Parathyroid adenoma (tissue), 2 donors: ENCODE measurements at regions not wholly inside any gene's neighbourhood (a gene's known extent, or its start where the extent isn't known, plus 50 kb on each side); places are given as distances from the start of the nearest gene placed in this dataset.

Experiments used
- H2AFZ ChIP-seq: fragments of 300-600 bp; sonication (generic); one replicate; pipeline ENCODE4 v1.7.0; 2017; ENCODE audit warnings: antibody characterized with exemption, mild to moderate bottlenecking
- H3K27ac ChIP-seq: fragments of 300-600 bp; sonication (generic); one replicate; pipeline ENCODE4 v1.7.0; 2017
- H3K27me3 ChIP-seq: fragments of 300-600 bp; sonication (generic); one replicate; pipeline ENCODE4 v1.7.0; 2017; ENCODE audit warnings: low read length; ENCODE audit not compliant: control insufficient read depth, insufficient read depth
- H3K36me3 ChIP-seq: fragments of 300-600 bp; sonication (generic); one replicate; pipeline ENCODE4 v1.7.0; 2017; ENCODE audit warnings: low read length; ENCODE audit not compliant: control insufficient read depth, insufficient read depth
- H3K4me1 ChIP-seq: fragments of 300-600 bp; sonication (generic); one replicate; pipeline ENCODE4 v1.7.0; 2017; ENCODE audit warnings: control low read depth
- H3K4me2 ChIP-seq: fragments of 300-600 bp; sonication (generic); one replicate; pipeline ENCODE4 v1.7.0; 2017; ENCODE audit warnings: low read length
- H3K4me3 ChIP-seq: fragments of 300-600 bp; sonication (generic); one replicate; pipeline ENCODE4 v1.7.0; 2017; ENCODE audit warnings: low read depth, low read length
- H3K79me2 ChIP-seq: fragments of 300-600 bp; sonication (generic); one replicate; pipeline ENCODE4 v1.7.0; 2017; ENCODE audit warnings: control low read depth
- H3K9ac ChIP-seq: fragments of 300-600 bp; sonication (generic); one replicate; pipeline ENCODE4 v1.7.0; 2017; ENCODE audit warnings: mild to moderate bottlenecking
- H3K9me3 ChIP-seq: fragments of 300-600 bp; sonication (generic); one replicate; pipeline ENCODE4 v1.7.0; 2017; ENCODE audit warnings: low read length; ENCODE audit not compliant: control insufficient read depth
- CTCF ChIP-seq: fragments of 300-600 bp; sonication (generic); IDR thresholded peaks from one replicate; pipeline ENCODE4 v1.7.0; 2017; ENCODE audit warnings: antibody characterized with exemption, mild to moderate bottlenecking
- donor health status: primary hyperparathyroidism.

GRCh38 chr18:47331026-47331425, 79.6 kb upstream of the SKOR2 start:
- no peak overlapping the region for H3K27ac ChIP-seq
- H3K4me2 ChIP-seq = no peak overlapping the region
- H3K9me3 ChIP-seq = no peaks in the 10 kb centered on the region
- no peak overlapping the region for H3K9ac ChIP-seq
- no peak overlapping the region for H3K4me3 ChIP-seq
- H3K36me3 ChIP-seq = no peaks in the 10 kb centered on the region
- H3K79me2 ChIP-seq = no peaks in the 10 kb centered on the region
- H3K27me3 ChIP-seq = no peaks in the 10 kb centered on the region
- no peaks in the 10 kb centered on the region for H3K4me1 ChIP-seq
- H2AFZ ChIP-seq = no peak overlapping the region
- TF ChIP-seq CTCF = no peak

GRCh38 chr18:47323158-47323557, 71.7 kb upstream of the SKOR2 start:
- no peak for TF ChIP-seq CTCF
- H3K4me2 ChIP-seq = no peak overlapping the region
- no peak overlapping the region for H3K9ac ChIP-seq
- H3K4me1 ChIP-seq = no peaks in the 10 kb centered on the region
- no peaks in the 10 kb centered on the region for H3K27me3 ChIP-seq
- H3K4me3 ChIP-seq = no peak overlapping the region
- no peaks in the 10 kb centered on the region for H3K79me2 ChIP-seq
- H3K27ac ChIP-seq = no peak overlapping the region
- H2AFZ ChIP-seq = no peak overlapping the region
- no peaks in the 10 kb centered on the region for H3K9me3 ChIP-seq
- H3K36me3 ChIP-seq = no peaks in the 10 kb centered on the region

- no peak overlapping the region for H3K4me2 ChIP-seq
- no peaks in the 10 kb centered on the region for H3K4me1 ChIP-seq
- H2AFZ ChIP-seq = no peak overlapping the region
- H3K27me3 ChIP-seq = no peaks in the 10 kb centered on the region
- H3K27ac ChIP-seq = no peak overlapping the region
- no peak overlapping the region for H3K9ac ChIP-seq
- H3K9me3 ChIP-seq = no peaks in the 10 kb centered on the region
- H3K79me2 ChIP-seq = no peaks in the 10 kb centered on the region
- H3K4me3 ChIP-seq = no peak overlapping the region
- no peak for TF ChIP-seq CTCF
- H3K36me3 ChIP-seq = no peaks in the 10 kb centered on the region
Observed at GRCh38 chr18:47321815-47322214, 70.4 kb upstream of the SKOR2 start.

DNA sequence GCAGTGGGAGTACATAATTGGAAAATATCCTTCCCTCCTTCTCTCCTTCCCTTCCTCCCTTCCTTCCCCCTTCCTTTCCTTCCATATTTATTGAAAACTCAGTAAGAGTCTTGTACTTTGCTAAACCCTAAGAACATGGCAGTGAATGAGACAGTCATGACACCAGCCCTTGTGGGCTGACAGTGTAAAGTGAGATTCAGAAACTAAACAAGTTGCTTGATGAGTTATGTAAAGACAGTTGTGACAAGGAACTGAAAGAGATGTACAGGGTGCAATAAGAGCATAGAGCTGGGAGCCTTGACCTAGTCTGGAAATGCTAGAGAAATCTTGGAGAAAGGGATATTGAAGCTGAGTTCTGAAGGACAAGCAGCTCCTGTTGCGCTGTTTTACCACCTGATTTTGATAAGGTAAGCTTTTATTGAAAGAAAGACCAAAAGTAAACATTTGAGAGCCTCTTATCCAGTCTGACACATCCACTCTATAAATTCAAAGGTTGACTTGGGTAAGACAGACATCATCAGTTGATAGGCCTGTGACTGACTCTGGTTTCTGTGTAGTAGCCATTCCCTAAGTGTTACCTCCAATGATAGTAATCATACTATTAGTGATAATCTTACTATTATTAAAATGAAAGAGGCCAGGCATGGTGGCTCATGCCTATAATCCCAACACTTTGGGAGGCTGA, 66.5 kb upstream of the SKOR2 start:
- Histone ChIP-seq H3K9me3 (no peaks in the 10 kb centered on the region), H3K9ac (no peak overlapping the region), H3K27ac (no peak overlapping the region), H3K27me3 (no peaks in the 10 kb centered on the region), H3K36me3 (no peaks in the 10 kb centered on the region), H3K4me3 (no peak overlapping the region), H2AFZ (no peak overlapping the region), H3K79me2 (no peaks in the 10 kb centered on the region), H3K4me1 (no peaks in the 10 kb centered on the region), H3K4me2 (no peak overlapping the region)
- no peak for TF ChIP-seq CTCF

GRCh38 chr18:47316924-47317323, 65.5 kb upstream of the SKOR2 start:
- H3K27me3 ChIP-seq = no peaks in the 10 kb centered on the region

More at GRCh38 chr18:47316924-47317323, 65.5 kb upstream of the SKOR2 start:
- H3K9me3 ChIP-seq = no peaks in the 10 kb centered on the region
- H3K36me3 ChIP-seq = no peaks in the 10 kb centered on the region
- H3K79me2 ChIP-seq = no peaks in the 10 kb centered on the region
- H3K4me3 ChIP-seq = no peak overlapping the region
- H2AFZ ChIP-seq = no peak overlapping the region
- no peak for TF ChIP-seq CTCF
- H3K27ac ChIP-seq = no peak overlapping the region
- no peak overlapping the region for H3K4me2 ChIP-seq
- H3K4me1 ChIP-seq = no peaks in the 10 kb centered on the region
- H3K9ac ChIP-seq = no peak overlapping the region
